C4-2B (cell line): ENCODE measurements at regions not wholly inside any gene's neighbourhood (a gene's known extent, or its start where the extent isn't known, plus 50 kb on each side); places are given as distances from the start of the nearest gene placed in this dataset.
"Not testable (repeated sequence)": the region's sequence is repeated elsewhere in the genome, so short reads cannot be mapped to it uniquely, and the experiment has no call there.

Experiments used
- H3K27ac ChIP-seq: fragments of 450-650 bp; 2 replicates; pipeline ENCODE4 v1.5.1; 2017
- CTCF ChIP-seq: fragments of 450-650 bp; conservative IDR thresholded peaks from 2 replicates; pipeline ENCODE4 v1.5.1; 2017; ENCODE audit warnings: mild to moderate bottlenecking
- ZFX ChIP-seq: fragments of 450-650 bp; IDR thresholded peaks from 2 replicates; pipeline ENCODE4 v1.6.1; 2017

GRCh38 chr2:145374165-145374564 is 854.2 kb upstream of the ZEB2 start:
- H3K27ac ChIP-seq, result no peak overlapping the region
- TF ChIP-seq ZFX (no peak), CTCF (no peak)

GRCh38 chr2:145367334-145367733 is 847.4 kb upstream of the ZEB2 start:
- H3K27ac ChIP-seq, result not testable (repeated sequence)

- TF ChIP-seq CTCF, result no peak
- TF ChIP-seq ZFX, result no peak
- H3K27ac ChIP-seq, result no peak overlapping the region
Observed at GRCh38 chr2:145366341-145366740, 846.4 kb upstream of the ZEB2 start.

GRCh38 chr2:145360129-145360790 is 840.3 kb upstream of the ZEB2 start:
- no peak for TF ChIP-seq ZFX
- no peak for TF ChIP-seq CTCF
- H3K27ac ChIP-seq, result no peak overlapping the region

GRCh38 chr2:145359561-145359960 is 839.6 kb upstream of the ZEB2 start:
- TF ChIP-seq ZFX, result no peak
- TF ChIP-seq CTCF, result no peak
- no peak overlapping the region for H3K27ac ChIP-seq

- no peak for TF ChIP-seq ZFX
- TF ChIP-seq CTCF, result no peak
- H3K27ac ChIP-seq, result no peak overlapping the region
Observed at GRCh38 chr2:145356056-145356455, 836.1 kb upstream of the ZEB2 start.

- H3K27ac ChIP-seq, result no peak overlapping the region
- no peak for TF ChIP-seq CTCF
- no peak for TF ChIP-seq ZFX
Observed at GRCh38 chr2:145352484-145352883, 832.6 kb upstream of the ZEB2 start.

GRCh38 chr2:145351864-145352425 is 832.0 kb upstream of the ZEB2 start:
- no peak for TF ChIP-seq CTCF
- TF ChIP-seq ZFX, result no peak
- no peak overlapping the region for H3K27ac ChIP-seq
